DOHH2 (cell line): ENCODE measurements at regions not wholly inside any gene's neighbourhood (a gene's known extent, or its start where the extent isn't known, plus 50 kb on each side); places are given as distances from the start of the nearest gene placed in this dataset.
"Not testable (repeated sequence)": the region's sequence is repeated elsewhere in the genome, so short reads cannot be mapped to it uniquely, and the experiment has no call there.

ENCODE experiments used
- CTCF ChIP-seq: fragments of 200-600 bp; sonication (generic); IDR thresholded peaks from one replicate; pipeline ENCODE4 v1.5.1; 2014; ENCODE audit warnings: antibody characterized with exemption, mild to moderate bottlenecking, low read depth, low read length; ENCODE audit not compliant: poor library complexity, severe bottlenecking
- EZH2phosphoT487 ChIP-seq: fragments of 200-600 bp; sonication (generic); IDR thresholded peaks from 2 replicates; pipeline ENCODE4 v1.6.1; 2017; ENCODE audit warnings: borderline replicate concordance, mild to moderate bottlenecking, antibody characterized with exemption, low read length, moderate library complexity, mixed read lengths

- TF ChIP-seq CTCF, EZH2phosphoT487: not testable (repeated sequence)
Measured at GRCh38 chr11:71712846-71713245, 120.2 kb upstream of the DEFB108B start.
